Stomach (tissue), 4 donors: ENCODE measurements at regions not wholly inside any gene's neighbourhood (a gene's known extent, or its start where the extent isn't known, plus 50 kb on each side); places are given as distances from the start of the nearest gene placed in this dataset.

ENCODE experiments used
- CTCF ChIP-seq, 7 experiments: fragments of 450-650 bp in 4 of 7; fragments of 200-600 bp in 3 of 7; sonication (generic) in 3 of 7; IDR thresholded peaks; one replicate each; pipeline ENCODE4 v1.5.1; 2016 to 2019; ENCODE audit warnings: antibody characterized with exemption in 7 of 7, control low read depth in 2 of 7, mild to moderate bottlenecking in 1 of 7
- POLR2AphosphoS5 ChIP-seq, 3 donors: sonication (generic); formaldehyde crosslinking; IDR thresholded peaks; one replicate each; pipeline ENCODE4 v1.6.1; 2016; ENCODE audit warnings: antibody characterized with exemption in 3 of 3

- TF ChIP-seq CTCF (IDR thresholded peaks at IDR 0.05) (no peak), POLR2AphosphoS5 (IDR thresholded peaks at IDR 0.05) (no peak)
Measured at GRCh38 chr13:65913173-65913572, 1317.0 kb downstream of the PCDH9 start.
